ENCODE measurements at regions not wholly inside any gene's neighbourhood (a gene's known extent, or its start where the extent isn't known, plus 50 kb on each side); places are given as distances from the start of the nearest gene placed in this dataset.

DNA sequence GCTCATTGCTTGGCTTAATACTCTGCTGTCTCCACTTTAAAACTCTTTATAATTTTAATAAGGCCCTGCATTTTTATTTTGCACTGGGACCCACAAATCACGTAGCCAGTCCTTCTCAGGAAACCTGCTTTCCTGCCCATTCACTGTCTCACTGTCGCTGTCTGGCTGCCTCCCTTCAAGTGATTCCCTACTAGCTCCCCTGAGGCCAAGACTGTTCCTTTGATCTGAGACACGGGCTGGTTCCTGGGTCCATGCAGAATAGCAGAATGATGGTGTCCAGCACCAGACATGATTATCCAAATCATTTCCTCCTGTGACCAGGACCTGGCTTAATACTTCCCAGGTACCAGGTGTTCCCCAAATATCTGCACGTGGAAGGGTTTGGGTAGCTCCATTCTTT is 597.1 kb upstream of the KLF4 start:
- TF ChIP-seq, protein P1, sequence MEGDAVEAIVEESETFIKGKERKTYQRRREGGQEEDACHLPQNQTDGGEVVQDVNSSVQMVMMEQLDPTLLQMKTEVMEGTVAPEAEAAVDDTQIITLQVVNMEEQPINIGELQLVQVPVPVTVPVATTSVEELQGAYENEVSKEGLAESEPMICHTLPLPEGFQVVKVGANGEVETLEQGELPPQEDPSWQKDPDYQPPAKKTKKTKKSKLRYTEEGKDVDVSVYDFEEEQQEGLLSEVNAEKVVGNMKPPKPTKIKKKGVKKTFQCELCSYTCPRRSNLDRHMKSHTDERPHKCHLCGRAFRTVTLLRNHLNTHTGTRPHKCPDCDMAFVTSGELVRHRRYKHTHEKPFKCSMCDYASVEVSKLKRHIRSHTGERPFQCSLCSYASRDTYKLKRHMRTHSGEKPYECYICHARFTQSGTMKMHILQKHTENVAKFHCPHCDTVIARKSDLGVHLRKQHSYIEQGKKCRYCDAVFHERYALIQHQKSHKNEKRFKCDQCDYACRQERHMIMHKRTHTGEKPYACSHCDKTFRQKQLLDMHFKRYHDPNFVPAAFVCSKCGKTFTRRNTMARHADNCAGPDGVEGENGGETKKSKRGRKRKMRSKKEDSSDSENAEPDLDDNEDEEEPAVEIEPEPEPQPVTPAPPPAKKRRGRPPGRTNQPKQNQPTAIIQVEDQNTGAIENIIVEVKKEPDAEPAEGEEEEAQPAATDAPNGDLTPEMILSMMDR (IDR thresholded peaks at IDR 0.05), result no peak
- TF ChIP-seq POLR2AphosphoS5 (IDR thresholded peaks at IDR 0.05) (no peak), POLR2A (IDR thresholded peaks at IDR 0.05) (no peak), EP300 (IDR thresholded peaks at IDR 0.05) (no peak)
